ENCODE measurements at regions not wholly inside any gene's neighbourhood (a gene's known extent, or its start where the extent isn't known, plus 50 kb on each side); places are given as distances from the start of the nearest gene placed in this dataset.

DNA sequence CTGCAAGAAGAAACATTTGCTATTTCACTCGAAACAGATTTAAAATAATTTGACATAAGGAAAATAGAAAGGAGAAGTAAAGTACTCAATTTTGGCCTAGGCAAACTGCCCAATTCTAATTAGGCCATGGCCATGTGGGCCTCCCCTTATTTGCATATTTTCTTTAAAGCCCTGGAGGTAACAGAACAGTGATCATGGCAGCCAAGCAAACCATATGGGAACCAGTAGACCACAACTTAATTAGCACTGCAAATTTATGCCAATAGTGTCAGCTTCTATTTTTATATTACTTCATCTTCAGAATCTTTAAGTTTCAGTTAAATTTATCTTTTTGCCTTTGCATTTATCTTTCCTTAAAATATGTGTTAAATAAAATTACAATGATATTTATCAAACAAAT lies 63.3 kb upstream of the THSD7A start:
- no peak for DNase-seq

DNA sequence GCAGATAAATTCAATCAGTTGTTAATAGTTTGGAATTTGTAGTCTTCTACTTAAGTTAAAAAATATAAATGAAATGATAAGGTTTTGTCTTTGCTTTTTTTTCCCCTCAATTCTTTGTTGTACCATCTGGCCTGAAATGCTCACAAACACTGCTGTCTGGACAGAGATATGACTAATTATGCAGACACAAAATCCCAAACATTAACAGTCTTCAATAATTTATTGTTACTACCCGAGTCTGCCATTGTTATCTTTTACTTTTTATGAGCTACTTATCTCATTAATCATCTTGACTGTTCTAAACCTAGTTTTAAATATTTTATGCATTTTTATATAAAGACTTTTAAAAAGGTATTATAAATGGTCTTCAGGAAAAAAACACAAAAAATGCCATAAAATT lies 64.7 kb upstream of the THSD7A start:
- DNase-seq: no peak

DNA sequence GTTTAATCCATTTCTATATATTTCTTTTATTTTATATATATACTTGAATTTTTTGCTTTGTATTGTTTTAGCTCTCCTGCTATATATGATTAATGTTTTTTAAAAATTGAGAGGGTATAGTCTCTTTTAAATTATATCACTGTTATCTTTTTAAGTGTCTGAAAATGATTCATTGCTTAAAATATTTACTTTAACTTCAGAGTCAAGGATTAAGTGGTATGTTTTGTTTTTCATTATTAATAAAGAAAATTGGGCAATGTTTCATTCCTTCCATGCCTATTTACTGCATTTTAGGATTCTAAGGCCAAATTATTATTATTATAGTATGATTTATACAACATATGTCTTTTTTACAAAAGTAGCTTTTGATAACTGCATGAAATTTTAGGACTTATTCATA lies 67.2 kb upstream of the THSD7A start:
- DNase-seq: no peak

DNA sequence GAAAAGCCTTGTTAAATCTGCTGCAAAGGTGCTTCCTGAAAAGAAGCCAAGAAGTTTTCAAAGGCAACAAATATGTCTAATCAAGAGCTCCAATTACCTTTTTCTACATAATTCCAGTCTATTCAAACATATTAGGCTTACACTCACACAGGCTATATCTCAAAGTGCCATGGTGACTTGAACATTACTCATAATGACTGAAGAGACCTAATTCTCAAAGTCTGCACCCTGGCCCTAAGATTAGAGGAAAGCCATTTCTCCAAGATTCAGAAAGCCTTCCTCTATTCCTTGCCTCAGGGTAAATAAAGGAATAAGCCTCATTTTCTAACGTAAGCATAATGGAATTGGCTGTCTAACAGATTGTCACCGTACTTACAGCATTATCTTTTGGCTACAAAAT lies 78.3 kb upstream of the THSD7A start:
- no peak for DNase-seq

DNA sequence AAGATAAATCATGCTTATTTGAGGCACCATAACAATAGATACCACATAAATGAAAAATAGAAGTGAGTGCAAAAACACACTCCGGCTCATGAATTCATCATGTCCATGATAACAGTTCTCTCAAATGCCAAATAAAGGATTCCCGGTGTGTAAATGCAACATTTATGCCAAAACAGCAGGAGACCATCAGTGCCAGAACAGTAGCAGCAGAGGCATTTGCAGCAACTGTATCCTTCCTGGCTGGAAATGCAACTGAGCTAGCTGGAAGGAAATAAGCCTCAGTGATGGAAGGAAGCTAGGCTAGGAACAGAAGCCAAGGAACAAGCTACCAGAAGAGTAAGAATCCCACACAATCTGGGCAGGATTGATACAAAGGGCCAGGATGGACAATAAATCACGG lies 79.9 kb upstream of the THSD7A start:
- DNase-seq: no peak

DNA sequence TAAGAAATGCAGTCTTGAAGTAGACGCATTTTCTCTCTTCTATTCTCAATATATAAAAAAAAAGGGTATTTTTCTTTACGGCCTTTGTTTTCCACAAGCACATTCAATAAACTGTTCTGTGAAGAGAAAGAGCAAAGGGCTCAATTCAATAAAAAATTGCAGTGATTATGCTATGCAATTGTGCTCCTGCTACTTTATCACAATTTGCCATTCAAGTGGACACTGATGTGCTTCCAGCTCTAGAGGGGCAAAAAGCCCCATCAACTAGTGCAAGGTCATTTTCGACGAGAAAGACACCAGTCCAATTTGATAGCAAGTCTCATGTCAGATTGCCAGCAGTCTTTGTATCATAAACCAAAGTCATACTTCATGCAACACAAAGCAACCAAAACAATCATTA lies 82.6 kb upstream of the THSD7A start:
- no peak for DNase-seq

DNA sequence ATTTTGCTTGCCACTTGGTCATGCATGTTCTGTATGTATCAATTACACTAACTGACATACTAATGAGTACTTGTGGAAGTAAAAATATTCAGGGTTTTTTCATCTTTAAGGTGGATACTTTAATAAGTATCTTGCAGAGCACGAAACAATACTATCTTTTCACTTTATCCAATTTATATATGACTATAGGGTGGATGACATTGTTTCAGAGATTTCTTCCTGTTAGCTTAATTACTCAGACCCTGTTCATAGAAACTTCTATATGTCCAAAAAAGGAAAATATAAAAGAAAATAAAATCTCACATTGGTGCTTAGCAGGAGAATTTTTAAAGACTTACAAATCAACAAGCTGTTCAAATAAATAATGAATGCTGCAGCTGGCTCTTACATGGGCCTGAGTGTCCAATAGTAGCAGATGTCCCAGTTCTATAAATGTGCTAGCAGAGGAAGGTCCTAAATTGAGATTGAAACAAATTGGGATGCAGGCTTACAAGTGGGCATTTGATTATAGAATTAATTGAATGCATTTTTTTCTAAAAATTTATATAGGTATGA lies 91.5 kb upstream of the THSD7A start:
- DNase-seq: no peak

DNA sequence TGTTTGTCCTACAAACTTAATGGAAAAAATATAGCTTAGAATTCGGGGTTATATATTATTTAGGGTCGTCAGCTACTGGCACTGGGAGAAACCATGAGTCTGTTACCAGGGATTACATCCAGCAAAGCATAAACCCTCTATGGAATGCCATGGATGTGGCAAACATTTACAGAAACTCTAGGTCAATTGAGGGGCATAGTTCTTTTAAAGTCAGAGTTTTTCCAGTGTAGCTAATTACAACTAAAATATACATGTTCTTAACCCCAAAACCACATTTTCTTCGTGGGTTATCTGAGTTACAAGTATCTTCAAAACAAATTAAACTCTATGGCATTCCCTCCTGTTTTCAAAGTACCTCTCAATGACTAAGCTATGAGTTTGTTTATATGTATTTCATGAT lies 99.3 kb upstream of the THSD7A start:
- DNase-seq: no peak

DNA sequence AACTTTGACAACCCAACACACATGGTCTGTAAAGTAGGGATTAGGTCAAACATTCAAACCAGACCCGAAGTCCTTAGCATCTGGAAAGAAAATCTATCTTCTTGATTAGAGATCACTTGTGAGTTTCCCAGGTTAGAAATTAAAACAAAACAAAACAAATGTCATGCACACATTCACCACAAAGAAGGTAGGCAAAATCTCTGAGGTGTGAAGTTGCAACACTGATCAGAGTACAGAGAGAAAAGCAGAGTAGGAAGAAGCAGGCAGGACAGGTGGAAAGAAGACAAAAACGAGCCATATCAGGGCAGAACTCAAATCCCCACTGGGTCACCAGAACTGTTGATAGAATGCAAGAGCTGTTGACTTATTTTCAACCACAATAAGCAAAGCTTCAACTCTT lies 102.8 kb upstream of the THSD7A start:
- no peak for DNase-seq

DNA sequence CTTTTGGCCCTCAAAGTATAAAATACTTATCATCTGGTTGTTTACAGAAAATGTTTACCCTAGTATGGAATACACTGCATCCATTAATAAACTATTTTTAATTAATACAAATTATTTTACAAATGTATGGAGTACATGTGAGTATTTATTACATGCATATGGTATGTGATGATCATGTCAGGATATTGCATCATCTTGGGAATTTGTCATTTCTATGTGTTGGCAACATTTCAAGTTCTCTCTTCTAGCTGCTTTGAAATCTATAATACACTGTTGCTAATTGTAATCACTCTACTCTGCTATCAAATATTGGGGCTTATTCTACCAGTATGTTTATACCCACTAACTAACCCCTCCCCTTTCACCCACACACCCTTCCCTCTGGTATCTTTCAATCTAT lies 103.9 kb upstream of the THSD7A start:
- DNase-seq: no peak

DNA sequence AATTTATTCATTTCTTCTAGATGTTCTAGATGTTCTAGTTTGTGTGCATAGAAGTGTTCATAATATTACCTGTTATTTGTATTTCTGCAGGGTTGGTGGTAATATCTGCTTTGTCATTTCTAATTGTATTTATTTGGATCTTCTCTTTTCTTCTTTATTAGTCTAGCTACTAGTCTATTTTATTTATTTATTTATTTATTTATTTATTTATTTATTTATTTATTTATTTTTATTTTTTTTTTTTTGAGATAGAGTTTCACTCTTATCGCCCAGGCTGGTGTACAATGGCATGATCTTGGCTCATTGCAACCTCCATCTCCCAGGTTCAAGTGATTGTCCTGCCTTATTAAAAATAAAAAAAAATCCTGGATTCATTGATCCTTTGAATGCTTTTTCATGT lies 114.8 kb upstream of the THSD7A start:
- DNase-seq: no peak

DNA sequence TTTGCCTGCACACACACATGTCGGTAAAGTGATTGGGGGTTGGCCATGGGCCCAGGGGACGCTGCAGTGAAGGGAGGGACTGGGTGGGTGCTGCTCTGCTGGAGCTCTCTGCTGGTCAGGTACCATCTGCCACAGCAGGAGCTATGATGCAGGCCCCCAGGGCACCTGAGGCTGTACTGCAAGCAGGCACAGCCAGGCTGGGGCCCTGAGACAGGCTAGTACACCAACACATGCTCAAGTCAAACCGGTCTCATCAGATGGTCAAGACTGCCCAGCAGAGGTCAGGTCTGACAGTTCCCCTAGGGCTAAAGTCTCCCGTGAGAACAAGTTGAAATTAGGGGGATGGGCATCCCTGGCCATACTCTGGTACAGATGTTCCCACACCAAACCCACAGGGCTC lies 118.3 kb upstream of the THSD7A start:
- no peak for DNase-seq

DNA sequence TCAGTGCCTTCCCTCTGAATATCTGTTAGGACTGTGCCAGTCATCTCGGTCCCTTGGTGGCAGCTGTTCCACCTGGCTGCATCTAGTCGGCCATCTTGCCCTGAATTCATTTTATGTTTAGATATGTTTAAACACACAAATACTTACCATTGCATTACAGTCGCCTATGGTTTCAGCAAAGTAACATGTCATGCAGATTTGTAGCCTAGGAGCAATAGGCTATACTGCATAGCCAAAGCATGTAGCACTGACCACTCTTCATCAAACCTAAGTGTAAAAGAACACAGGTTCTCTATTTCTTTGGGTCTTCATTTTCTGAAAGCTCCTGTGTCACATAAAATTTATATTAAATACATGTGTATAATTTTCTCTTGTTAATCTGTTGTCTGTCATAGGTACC lies 118.9 kb upstream of the THSD7A start:
- no peak for DNase-seq

DNA sequence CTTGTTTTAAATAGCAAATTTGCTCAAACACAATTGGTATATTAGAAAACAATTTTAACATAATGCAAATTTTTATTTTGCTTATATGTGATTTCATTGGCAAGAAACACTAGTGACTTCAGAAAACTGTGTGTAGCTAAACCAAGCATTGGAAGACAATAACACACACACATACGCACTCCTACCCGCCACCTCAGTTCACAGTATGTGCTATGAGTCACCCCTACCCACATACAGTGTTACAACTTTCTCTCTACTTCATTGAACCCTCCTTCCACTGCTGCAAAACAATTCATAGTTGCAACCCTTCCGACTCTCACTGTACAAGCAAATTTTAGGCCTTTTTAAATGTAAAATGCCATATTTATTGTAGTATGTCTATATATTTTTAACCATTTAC lies 119.9 kb upstream of the THSD7A start:
- DNase-seq: no peak

DNA sequence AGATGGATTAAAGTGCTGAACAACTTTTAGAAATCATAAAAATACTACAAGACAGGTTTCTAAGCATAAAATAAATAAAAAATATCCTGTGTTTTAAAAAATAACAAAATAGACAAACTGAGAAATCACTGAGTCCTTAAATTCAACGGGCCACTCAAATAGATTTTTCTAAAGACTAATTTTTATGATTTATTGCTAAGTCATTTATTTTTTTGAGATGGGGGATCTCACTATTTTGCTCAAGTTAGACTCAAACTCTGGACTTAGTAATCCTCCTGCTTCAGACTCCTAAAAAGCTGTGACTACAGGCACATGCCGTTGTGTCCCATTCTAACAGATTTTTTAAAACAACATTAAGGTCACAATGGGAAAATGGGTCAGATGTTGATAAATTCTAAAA lies 121.0 kb upstream of the THSD7A start:
- DNase-seq: no peak

DNA sequence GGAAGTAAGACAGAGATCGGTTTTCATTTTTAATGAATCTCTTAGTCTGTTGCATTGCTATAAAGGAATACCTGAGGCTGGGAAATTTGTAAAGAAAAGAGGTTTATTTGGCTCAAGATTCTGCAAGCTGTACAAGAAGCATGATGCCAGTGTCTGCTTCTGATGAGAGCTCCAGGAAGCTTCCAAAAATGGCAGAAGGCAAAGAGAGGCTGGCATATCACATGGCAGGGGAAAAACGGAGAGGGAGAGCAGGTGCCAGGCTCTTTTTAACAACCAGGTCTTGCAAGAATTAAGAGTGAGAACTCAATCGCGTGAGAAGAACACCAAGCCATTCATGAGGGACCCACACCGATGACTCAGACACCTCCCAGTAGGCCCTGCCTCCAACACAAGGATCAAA lies 125.0 kb upstream of the THSD7A start:
- no peak for DNase-seq

DNA sequence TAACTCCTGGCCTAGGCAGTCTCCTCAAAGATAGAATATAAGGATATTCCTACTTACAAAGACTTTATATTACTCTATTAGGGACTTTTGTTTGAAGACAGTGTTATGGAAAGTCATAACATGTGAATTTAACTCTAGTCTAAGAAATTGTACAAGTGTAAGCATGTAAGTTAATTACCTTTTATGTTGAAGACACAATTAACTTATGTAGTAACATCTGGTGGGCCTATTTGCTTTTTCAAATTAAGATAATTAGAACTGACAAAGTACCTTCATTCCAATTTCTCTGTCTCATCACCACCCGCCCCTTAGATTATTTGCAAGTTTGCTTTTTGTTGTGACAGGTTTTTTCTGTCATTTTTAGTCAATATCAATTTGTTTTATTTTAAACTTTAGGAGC lies 126.0 kb upstream of the THSD7A start:
- no peak for DNase-seq

DNA sequence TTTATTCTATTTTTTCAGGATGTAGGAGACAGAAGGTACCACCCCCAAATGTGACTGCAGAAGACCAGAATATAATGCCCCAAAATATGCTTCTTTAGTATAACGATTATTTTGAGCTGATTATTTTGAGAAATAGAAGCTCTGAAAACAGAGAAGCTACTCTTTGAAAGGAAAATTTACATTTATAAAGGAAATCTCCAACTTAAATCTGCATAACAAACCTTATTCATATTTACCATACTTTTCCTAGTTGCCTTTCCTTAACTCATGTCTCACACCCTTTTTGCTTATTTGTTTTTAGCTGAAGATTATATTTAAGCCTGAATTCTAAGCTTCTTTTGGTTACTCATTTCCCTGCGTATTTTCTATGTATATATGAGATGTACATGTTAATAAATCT lies 127.1 kb upstream of the THSD7A start:
- DNase-seq: no peak

DNA sequence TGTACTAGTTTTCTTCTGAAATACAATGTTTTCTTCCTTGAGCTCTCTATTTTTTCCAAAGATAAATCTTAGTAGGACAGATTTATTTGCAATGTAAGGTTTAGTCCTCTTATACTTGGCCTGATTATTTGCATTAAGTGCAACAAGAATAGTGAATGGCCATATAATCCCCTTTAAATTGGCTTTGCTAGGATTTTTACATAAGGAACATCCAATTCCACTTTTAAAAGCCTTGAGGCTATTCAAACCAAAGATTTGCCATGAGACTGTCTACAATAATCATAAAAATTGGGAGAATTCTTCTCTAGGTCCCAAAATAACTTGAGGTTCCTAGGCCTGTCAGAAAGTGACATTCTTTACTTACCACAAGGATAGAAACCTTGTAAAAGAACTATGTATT lies 128.6 kb upstream of the THSD7A start:
- no peak for DNase-seq

DNA sequence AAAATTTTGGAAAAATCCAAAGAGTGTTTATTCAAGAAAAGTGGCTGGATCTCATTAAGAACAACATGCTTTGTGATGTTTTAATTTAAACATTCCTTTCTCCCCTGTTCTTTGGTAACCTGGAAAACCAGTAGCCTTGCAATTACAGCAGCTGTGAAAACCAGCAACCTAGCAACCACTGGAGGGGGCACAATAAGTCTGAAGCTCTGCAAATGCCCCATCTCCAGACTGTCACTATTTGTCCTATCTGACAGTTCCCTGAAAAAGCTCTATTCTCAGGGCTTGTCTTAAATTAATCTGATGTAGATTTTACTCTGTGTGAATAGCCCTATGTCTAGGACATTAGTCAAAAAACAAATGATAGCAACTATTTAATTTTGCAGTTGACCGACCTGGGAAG lies 137.6 kb upstream of the THSD7A start:
- no peak for DNase-seq

DNA sequence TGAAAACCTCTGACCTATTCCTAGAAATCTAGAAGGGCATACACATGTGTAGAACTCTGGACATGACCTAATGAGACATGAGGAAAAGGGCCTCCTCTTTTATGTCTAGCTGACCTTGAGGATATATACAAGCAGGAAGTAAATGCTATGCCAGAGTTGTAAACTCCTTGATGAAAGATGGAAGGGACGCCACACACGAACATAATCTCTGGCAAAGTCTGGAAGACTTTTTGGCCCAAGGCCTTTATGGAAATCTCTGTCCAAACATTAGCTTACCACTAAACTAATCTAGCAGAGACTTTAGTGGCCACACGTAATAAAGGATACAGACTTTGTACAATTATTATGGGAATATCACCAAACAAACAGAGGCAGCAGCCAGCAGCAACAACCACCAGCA lies 138.1 kb upstream of the THSD7A start:
- DNase-seq: no peak

DNA sequence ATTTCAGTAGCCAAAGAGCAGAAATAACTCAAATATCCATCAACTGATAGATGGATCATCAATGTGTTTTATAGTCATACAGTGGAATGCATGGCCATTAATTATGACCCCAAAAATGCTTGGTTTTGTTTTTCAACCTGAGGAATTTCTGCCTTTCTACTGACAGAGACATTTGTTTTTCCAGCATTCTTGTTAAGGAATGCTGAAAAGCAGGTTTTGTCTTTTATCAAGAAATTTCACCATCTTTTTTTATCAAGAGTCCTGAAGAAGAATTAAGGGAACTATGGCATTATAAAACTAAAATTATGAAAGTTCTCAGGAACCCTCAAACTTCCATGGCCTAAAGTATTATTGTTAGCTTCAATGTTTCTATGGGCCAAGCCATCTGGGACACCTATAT lies 153.4 kb upstream of the THSD7A start:
- no peak for DNase-seq

DNA sequence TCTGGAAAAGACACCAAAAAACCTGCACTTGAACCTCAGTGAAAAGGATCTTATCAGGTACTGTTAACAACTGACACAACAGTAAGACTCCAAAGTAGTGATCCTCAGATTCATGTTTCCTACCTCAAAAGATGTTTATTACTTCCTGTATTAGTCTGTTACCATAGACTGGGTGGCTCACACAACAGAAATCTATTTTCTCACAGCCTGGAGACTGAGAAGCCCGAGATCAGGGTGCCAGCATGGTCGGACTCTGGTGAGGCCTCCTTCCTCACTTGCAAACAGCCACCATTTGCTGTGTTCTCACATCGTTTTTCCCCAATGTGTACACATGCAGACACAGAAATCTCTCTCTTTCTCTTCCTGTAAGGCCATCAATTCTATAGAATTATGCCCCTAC lies 154.0 kb upstream of the THSD7A start:
- DNase-seq: no peak

DNA sequence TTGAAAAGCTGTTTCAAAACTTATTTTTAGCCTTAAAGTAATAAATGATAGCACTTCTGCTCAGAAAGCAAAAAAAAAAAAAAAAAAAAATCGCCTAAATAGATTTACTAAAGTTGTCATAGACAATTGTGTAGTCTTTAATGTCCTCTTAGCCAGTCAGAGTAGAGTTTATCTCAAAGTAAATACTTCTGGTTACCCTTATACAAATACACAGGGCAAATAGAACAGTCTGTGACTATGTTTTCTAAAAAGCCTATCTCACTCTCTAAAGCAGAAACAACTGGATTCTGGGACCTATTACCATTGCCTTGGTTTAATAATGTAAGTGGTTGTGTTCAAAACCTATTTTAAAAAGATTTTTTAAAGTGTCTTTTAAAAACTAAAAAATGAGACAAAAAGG lies 156.2 kb upstream of the THSD7A start:
- no peak for DNase-seq

DNA sequence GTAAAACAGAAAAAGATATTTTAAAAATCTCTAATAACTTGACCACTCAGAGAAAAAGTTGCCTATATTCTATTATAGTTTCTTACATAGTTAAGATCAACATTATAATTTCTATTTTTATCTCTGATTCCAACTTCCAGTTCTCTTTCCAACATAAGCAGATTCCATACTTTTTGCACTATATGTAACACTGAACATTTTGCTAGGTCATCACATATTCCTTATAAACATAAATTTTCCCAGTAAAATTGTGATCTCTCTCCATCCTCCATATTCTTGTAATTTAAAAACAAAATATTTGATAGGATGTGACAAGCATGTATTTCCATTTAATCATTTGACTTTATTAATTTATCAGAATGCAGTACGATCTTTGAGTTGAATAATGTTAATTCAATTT lies 170.4 kb upstream of the THSD7A start:
- DNase-seq: no peak

DNA sequence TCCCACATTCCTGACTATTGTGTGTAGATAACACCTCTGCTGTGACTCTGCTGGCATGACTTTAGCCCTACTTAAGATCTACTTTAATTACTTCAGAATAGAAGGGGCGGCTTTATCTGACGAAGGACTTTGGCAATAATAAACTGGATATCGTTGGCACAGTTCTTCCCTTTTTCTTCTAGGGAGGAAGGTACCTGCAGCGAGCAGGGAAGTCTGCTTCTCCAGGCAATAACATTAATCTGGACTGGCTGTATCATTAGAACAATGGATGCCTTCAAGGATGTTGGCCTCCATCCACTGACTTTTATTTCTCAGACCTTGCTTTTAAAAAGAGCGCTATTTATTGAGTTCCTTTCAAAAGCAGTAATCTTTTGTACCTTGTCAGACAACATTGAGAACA lies 172.6 kb upstream of the THSD7A start:
- no peak for DNase-seq

Measured in suppressor macrophage (primary cell).